Astrocyte of the spinal cord (primary cell): ENCODE measurements at regions not wholly inside any gene's neighbourhood (a gene's known extent, or its start where the extent isn't known, plus 50 kb on each side); places are given as distances from the start of the nearest gene placed in this dataset.

ENCODE experiments used
- DNase-seq: peaks from one replicate; pipeline ENCODE4 v3.0.0; 2011; ENCODE audit warnings: low read depth, low spot score
- H3K4me3 ChIP-seq: 2 replicates; pipeline ENCODE4 v1.5.1; 2011; ENCODE audit warnings: low read depth, mild to moderate bottlenecking, low read length, moderate library complexity
- CTCF ChIP-seq: IDR thresholded peaks from 2 replicates; pipeline ENCODE4 v1.5.1; 2012; ENCODE audit warnings: low read depth, mild to moderate bottlenecking, low read length, inconsistent platforms
- in situ Hi-C: cut with HindIII; loops from 2 replicates; pipeline ENCODE4 v1.10.0; 2017; ENCODE audit warnings: low sequenced_read_pairs

- DNase-seq, result no peak
- TF ChIP-seq CTCF, result no peak
- in situ Hi-C loops, result no loop called here
- no peak overlapping the region for H3K4me3 ChIP-seq
Observed at GRCh38 chr15:58285212-58285920, 146.4 kb upstream of the LIPC start.

DNA sequence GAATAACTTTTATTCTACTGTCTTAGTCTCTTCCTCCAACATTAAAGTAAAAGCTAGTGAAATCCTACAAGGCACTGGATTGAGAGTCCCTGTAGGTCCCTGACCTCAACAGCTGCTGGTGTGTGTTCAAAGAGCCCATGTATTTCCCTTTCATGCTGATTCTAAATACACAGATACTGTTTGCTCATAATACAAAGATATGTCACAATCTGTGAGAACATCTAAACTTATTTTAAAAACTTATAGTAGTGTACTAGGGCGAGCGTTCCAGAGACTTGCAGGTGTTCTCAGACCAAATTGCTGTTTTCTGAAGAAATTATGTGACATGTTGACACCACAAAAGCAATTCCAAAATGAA, 145.9 kb upstream of the LIPC start:
- in situ Hi-C loops, result no loop called here

GRCh38 chr15:58286523-58286922, 145.3 kb upstream of the LIPC start:
- no peak for DNase-seq
- no peak for TF ChIP-seq CTCF
- in situ Hi-C loops, result no loop called here
- no peak overlapping the region for H3K4me3 ChIP-seq

More for the DNA sequence above, 145.9 kb upstream of the LIPC start:
- H3K4me3 ChIP-seq, result no peak overlapping the region
- TF ChIP-seq CTCF, result no peak
- DNase-seq, result no peak

- in situ Hi-C loops, result no loop called here
- DNase-seq, result no peak
- H3K4me3 ChIP-seq, result no peak overlapping the region
- no peak for TF ChIP-seq CTCF
Observed at GRCh38 chr15:58287891-58288290, 143.9 kb upstream of the LIPC start.

GRCh38 chr15:58288592-58288991, 143.2 kb upstream of the LIPC start:
- no peak overlapping the region for H3K4me3 ChIP-seq
- in situ Hi-C loops, result no loop called here
- TF ChIP-seq CTCF, result peak; percentile 11
- no peak for DNase-seq

- TF ChIP-seq CTCF, result no peak
- no peak for DNase-seq
- no peak overlapping the region for H3K4me3 ChIP-seq
- in situ Hi-C loops, result no loop called here
Observed at GRCh38 chr15:58291848-58292247, 139.9 kb upstream of the LIPC start.
